ENCODE measurements at regions not wholly inside any gene's neighbourhood (a gene's known extent, or its start where the extent isn't known, plus 50 kb on each side); places are given as distances from the start of the nearest gene placed in this dataset.

GRCh38 chr12:115761784-115762183, 515.7 kb downstream of the MED13L start:
- no peak for TF ChIP-seq GATA2 (IDR thresholded peaks at IDR 0.05; ENCODE audit: low read depth, low read length)
- TF ChIP-seq GATA3 (IDR thresholded peaks at IDR 0.05; ENCODE audit: low read depth, low read length) = no peak
